ENCODE measurements at regions not wholly inside any gene's neighbourhood (a gene's known extent, or its start where the extent isn't known, plus 50 kb on each side); places are given as distances from the start of the nearest gene placed in this dataset.
"Not testable (repeated sequence)": the region's sequence is repeated elsewhere in the genome, so short reads cannot be mapped to it uniquely, and the experiment has no call there.

DNA sequence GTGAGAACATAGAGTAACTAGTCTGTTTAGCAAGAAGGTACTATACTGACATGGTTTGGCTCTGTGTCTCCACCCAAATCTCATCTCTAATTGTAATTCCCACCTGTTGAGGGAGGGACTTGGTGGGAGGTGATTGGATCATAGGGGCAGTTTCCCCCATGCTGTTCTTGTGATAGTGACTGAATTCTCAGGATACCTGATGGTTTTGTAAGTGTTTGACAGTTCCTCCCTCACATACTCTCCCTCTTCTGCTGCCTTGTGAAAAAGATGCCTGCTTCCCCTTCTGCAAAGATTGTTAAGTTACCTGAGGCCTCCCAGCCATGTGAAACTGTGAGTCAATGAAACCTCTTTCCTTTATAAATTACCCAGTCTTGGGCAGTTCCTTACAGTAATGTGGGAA, 240.4 kb upstream of the ST8SIA4 start:
- no peak for DNase-seq

DNA sequence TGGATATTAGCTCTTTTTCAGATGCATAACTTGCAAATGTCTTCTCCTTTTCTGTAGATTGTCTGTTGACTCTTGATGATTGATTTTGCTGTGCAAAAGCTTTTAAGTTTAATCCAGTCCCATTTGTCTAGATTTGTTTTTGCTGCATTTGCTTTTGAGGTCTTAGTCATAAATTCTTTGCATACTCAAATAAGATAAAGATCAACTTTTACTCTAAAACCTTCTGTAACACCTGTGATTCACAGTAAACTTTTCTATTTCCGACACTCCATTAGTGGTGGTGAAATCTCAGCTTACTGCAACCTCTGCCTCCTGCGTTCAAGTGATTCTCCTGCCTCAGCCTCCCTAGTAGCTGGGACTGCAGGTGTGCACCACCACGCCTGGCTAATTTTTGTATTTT, 239.0 kb upstream of the ST8SIA4 start:
- DNase-seq: no peak

DNA sequence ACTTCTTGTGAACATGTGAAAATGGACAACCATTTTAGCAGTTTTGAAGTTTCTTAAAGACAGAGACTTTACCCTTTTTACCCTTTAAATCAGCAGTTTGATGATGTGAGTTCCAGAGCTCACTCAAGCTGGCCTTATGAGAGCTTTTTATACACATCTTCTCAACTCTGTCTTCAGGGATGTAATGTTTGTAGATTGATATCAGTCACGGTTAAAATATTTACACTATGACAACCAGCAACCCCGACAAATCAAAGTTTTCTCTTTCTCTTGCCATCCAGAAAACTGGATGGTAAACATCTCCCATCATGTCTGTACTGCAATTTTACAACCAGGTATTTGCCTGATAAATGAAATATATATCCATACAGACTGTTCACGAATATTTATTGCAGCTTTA, 233.4 kb upstream of the ST8SIA4 start:
- no peak for DNase-seq

DNA sequence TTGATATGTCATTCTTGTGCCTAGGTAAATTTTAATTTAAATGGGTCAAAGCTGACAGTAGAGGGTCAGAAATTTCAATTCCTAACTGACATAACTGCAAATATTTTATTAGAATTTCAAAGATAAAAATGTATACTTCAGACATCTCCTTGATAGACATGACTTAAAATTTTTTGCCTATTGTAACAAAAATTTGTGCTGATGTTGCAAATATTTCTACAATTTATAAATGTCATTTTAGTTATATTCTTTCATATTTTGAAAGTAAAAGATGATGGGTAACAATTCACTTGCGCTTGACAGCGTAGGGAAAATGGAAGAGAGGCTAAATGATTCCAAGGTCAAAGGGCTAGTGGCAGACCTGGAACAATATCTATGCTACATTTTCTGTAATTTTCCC, 220.3 kb upstream of the ST8SIA4 start:
- no peak for DNase-seq

DNA sequence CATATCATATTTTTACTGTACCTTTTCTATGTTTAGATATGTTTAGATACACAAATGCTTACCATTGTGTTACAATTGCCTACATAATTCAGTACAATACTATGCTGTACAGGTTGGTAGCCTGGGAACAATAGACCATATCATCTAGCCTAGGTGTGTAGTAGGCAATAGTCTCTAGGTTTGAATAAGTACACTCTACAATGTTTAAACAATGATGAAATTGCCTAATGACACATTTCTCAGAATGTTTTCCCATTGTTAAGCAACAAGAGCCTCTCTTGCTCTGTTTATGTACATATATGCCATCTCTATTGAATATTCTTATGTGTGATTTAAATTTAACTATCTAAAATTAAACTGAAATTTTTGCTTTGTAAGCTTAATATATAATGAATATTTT, 209.6 kb upstream of the ST8SIA4 start:
- DNase-seq: no peak

DNA sequence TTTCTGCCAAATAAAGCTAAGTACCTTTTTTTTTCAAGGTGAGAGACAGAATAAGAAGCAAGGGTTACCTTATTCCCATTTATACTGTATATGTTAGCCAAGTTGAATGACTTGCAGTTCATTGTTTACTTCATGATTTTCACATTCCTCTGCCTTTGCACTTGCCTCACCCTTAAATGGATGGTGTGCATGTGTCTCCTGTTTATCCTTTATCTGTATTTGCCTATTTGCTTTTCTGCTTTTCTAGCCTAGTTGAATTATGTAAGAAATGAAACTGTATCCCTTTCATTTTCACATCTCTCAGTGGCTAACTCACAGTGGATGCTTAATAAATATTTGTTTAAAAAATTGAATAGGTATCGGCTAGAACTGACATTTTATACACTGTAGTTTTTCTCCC, 200.8 kb upstream of the ST8SIA4 start:
- DNase-seq: no peak

DNA sequence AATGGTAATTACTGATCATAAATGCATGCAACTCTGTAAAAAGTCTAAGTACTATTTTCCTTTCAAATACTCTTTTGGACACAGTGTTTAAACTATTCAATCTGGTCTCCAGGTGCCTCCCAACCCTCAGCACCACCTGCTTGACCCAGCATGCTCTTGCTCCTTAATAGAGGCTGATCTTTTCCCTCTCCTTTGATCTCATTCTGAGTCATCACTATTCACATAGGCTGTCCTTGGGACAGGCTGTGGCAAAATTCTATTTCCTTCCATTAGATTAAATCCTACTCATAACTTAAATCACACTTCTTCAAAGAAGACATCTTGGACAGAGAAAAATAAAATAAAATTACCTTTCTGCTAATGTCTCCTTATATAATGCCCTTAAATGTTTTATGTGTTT, 199.4 kb upstream of the ST8SIA4 start:
- DNase-seq: no peak

DNA sequence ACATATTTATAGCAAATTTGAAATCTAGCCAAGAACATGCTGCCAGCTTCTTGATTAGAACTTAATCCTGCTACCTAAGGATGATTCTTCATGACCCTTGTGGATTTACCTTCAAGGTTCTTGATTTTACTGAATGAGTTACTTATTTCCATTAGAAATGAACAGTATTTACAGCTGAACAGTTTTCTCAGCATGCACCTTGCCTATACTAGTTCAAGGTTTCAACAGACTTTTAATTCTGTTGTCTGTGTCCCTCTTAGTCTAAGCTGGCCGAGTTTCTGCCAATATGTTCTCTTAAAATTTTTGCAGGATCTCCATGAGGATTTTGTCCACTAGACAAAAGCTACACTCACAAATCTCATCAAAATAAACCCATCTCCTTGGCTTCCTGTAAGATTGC, 188.8 kb upstream of the ST8SIA4 start:
- DNase-seq: no peak

DNA sequence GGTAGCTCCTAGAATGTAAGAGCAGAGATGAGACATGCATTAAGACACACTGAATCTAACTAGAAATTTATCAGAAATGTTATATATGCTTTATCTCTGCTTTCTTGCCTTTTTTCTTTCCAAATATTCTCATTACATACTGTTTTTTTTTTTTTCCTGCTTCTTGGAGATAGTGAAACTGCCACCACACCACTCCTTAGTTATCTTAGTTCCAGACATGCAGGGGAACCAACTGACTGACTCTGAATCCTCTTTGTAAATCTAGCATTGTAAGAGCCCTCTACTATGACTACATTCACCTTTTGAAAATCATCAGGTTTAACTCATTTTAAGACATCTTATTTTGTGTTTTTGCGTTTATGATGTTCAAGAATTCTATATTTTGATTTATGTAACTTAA, 181.3 kb upstream of the ST8SIA4 start:
- DNase-seq: no peak

DNA sequence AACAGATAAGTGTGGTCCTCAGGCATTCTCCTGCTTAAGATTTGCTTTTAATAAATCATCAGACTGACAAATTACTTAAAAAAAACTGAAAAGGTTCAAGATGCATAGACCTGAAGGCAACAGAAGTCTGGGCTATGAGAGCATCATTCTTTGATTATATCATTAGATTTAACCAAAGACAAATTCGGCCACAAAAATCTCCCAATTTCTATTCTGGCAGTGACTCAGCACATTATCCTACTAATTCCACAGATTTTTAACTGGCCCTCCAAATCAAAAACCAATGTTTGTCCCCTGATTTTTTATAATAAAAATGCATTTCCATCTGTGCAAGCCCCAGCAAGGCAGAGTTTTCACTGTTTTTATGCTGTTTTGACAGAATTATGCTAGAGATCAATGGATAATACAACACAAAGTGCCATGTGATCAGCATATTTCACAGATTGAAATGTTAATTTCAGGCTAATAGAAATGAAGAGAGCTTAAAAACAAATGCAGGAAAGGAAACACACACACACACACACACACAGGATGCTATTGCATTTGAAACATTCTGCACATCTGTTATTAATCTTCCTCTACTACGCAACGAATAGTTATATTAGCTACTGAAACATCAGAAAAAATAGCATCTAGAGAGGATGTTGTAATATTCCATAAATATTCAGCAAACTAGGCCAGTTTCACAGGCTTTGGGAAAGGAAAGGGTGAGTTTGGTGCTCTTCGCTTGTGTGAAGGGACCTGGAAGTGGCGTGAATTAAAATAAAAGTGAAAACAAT, 177.6 kb upstream of the ST8SIA4 start:
- no peak for DNase-seq

DNA sequence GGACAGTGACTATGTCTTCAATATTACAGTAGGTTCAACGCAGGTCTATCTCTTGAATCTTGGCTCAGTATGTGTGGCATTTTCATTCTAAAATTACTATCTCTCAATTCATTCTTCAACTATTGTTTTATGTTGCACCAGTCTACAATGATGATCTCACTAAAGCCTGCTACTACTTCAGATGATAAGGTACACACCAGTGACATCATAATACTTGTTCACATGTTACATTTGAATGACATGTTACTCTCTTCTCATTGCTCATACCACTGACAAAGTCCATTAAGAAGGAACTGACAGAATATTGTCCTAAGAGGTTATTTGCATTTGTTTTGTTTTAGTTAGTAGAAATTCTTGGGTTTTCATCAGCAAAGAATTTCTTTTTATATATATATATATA, 165.2 kb upstream of the ST8SIA4 start:
- DNase-seq: no peak

DNA sequence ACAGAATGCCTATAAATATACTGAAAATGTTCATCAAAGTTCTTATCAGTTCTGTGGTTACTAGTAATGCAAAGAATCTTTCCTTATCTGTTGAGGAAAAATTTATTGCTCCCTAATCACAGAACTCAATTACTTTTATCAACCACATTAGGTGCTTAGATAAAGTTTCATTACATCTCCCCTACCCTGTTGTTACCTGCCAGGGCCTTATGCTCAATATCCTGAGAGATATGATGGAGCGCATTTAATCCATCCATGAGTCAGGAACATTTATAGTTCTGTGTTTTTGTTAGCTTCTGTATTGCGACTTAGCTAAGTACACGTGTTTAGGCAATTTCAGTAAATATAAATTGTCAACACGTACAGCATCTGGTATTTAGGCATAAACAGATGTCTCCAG, 164.3 kb upstream of the ST8SIA4 start:
- DNase-seq: no peak

DNA sequence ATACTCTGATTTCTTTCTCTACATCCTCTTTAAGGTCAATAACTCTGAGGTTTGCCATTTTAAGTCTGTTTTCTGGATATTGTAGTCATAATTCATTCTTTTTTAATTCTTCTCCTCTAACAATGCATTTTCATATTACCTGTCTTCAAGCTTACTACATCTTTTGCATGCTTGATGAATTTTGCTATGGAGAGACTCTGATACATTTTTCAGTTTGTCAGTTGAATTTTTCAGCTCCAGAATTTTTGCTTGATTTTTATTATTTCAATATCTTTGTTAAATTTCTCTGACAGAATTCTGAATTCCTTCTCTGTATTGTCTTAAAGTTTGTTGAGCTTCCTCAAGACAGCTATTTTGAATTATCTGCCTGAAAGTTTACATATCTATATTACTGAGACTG, 159.8 kb upstream of the ST8SIA4 start:
- no peak for DNase-seq

DNA sequence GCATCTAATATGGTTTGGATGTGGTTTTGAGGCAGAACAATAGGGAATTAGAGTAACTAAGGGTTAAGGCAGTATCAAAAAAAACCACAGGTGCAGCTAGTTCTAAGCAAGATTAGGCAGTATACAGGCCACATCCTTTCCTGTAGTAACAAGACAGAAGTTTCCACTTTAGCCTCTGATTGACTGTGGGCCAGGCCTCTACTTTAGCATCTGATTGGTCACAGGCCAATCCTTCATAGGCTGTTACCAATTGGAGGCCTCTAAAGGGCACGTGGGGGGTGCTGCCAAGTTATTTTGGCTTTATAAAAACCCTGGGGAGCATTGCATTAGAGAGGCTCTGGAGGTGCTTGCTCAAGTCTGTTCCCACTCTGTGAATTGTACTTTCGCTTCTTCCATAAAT, 144.1 kb upstream of the ST8SIA4 start:
- no peak for DNase-seq

DNA sequence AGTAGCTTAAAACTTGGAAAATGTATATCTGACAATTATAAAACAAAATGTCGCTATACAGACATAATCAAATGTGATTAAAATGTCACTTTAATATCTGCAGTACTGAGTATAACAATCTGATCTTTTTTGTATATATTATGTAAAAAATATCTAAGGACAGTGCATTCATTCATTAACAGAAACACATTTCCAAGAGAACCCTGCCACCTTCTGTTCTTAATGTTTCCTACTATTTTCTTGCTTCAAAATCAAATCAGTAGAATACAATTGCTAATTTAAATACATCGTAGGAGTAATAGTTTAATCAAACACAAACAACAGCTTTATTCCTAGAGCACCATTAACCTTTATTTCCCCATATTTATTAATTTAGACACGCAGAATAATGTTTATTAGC, 142.6 kb upstream of the ST8SIA4 start:
- DNase-seq: no peak

DNA sequence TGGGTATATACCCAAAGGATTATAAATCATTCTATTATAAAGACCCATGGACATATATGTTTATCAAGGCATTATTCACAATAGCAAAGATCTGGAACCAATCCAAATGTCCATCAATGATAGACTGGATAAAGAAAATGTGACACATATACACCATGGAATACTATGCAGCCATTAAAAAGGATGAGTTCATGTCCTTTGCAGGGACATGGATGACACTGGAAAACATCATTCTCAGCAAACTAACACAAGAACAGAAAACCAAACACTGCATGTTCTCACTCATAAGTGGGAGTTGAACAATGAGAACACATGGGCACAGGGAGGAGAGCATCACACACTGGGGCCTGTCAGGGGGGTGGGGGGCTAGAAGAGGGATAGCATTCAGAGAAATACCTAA, 136.9 kb upstream of the ST8SIA4 start:
- not testable (repeated sequence) for DNase-seq

DNA sequence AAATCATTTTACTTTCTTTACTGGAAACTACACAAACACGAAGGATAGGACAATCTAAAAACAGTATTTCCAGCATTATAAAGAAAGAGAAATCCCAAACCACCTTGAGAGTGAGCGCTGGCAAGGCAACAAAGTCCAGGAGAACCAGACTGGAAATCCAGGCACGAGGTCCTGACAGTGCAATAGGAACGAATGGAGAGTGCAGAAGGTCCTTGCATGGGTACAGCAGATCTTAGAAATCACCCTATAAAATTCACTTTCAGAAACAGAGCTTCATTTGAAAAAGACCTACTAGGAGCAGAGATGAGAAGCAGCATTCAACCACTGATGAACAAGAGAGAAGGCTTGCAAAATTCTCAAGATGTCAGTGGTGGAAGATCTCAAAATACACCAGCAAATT, 133.7 kb upstream of the ST8SIA4 start:
- DNase-seq: no peak

DNA sequence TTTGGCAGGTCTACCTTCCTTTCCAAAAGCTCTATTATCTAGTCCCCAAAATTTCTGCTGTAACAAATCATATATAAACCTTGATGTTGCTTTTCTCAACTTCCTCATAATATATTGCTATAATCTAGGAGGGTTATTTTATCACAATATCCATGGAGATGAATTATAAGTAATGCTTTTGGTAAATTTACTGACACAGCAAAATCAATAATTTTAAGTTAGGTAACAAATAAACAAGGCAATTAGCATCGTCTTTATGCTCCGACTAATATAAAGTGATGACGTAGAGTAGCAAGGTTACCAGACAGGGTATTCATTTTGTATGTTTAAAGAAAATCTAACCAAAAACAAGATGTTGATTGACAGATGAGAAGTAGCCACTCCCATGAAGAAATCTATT, 132.3 kb upstream of the ST8SIA4 start:
- DNase-seq: no peak

DNA sequence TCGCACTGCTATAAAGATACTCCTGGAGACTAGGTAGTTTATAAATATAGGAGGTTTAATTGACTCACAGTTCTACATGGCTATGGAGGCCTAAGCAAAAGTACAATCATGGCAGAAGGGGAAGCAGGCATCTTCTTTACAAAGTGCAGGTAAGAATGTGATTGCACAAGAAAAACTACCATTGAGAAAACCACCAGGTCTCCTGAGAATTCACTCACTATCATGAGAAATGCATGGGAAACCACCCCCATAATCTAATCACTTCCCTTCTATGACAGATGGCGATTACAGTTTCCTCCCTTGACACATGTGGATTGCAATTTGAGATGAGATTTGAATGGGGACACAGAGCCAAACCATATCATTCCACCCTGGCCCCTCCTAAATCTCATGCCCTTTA, 121.2 kb upstream of the ST8SIA4 start:
- DNase-seq: no peak

DNA sequence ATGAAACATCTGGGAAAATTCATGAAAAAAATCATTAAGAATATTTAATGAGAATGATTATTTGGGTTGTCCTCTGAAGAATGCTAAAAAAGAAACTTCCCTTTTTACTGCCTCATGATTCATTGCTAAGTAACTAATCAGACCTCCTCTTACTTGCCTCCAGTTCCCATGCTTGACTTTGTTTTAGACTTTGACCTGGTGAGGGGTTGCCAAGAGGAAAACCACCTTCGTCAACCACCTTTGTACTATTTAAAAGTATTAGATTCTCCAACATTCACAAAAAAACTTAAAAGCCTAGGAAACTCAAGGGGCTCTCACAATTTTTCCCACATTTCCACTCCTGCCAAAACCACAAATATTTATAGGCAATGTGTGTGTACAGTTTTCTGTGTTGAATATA, 115.2 kb upstream of the ST8SIA4 start:
- no peak for DNase-seq

DNA sequence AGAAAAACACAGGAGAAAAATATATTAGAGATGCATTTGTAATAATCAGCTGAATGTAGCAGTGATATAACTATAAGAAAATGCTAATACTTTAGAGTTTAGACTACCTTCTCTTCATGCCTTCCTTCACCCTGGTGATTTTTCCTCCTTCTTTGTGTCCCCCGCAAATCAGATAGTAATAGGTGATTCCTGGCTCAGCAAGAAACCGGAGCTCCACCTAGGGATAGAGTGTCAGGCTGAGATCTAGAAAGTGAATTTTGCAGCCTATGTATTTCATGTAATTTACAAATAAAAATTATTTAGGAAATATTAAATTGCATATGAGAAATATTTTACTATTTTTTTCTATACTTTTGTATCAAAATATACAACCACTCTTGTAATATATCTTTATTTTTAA, 109.8 kb upstream of the ST8SIA4 start:
- no peak for DNase-seq

DNA sequence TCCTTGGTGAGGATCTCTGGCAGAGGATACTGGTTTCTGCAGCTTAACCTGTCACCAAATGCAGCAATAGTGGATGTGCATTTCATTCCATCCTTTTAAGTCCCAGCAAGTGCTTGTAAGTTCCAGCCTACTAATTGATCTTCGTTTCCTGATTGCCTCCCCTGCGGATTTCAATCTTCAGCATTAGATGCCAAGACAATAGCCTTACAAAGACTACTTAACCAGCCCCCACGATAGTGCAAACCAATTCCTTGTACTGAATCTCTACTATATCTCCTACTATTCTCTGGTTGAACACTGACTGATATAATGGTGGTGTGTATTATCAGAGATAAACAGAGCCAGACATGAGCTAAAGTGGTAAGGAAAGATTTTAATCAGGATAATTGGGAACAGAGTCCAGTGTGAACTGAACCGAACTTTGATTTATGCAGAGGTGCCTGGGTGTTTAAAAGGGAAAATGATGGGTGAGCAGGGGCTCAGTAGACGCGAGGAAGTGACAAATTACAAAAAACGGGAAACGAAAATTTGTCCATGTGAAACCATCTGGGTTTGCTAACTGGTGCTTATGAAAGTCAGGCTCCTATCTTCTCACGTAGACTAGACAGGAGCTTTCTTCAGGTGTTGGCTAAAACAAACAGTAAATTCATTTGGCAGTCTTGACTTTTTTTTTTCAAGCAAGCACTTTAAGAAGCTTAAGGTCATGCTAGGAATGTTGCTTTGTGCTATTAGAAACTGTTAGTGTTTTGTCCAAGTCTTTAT, 106.9 kb upstream of the ST8SIA4 start:
- no peak for DNase-seq

DNA sequence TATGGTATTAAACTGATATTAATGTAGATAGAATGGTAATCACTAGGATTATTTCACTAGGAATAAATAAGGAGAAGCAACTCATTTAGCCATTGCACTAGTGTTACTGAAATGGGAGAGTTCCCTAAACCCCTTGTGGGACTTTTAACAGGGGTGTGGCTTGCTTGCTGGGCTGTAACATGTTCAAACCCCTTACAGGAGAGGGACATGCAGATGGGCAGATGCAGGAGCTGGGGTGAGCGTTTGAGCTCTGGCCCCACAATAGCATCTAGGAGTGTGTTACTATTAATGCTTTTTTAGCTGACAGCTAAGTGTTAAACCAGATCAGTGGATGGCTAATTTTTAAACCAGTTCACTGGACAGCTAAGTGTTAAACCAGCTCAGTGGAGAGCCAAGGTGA, 89.3 kb upstream of the ST8SIA4 start:
- DNase-seq: no peak

DNA sequence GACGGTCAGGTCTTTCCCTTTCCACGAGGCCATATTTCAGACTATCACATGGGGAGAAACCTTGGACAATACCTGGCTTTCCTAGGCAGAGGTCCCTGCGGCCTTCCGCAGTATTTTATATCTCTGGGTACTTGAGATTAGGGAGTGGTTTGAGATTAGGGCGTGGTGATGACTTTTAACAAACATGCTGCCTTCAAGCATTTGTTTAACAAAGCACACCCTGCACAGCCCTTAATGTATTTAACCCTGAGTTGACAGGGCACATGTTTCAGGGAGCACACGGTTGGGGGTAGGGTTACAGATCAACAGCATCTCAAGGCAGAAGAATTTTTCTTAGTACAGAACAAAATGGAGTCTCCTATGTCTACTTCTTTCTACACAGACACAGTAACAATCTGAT, 80.5 kb upstream of the ST8SIA4 start:
- not testable (repeated sequence) for DNase-seq

DNA sequence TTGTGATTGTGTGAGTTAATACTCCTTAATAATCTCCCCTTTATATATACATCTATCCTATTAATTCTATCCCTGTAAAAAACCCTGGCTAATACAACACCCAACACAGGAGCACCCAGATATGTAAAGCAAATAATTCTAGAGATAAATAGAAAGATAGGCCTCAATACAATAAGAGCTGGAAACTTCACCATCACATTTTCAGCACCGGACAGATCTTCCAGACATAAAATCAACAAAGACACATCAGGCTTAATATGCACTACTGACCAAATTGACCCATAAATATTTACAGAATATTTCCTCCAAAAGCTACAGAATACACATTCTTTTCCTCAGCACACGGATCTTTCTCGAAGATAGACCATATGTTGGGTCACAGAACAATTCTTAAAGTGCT, 71.0 kb upstream of the ST8SIA4 start:
- no peak for DNase-seq

Measured in GF-D8 (cell line).